Stromal cell of bone marrow (primary cell): ENCODE measurements at regions not wholly inside any gene's neighbourhood (a gene's known extent, or its start where the extent isn't known, plus 50 kb on each side); places are given as distances from the start of the nearest gene placed in this dataset.
"Not testable (repeated sequence)": the region's sequence is repeated elsewhere in the genome, so short reads cannot be mapped to it uniquely, and the experiment has no call there.

Experiments
- DNase-seq: peaks from one replicate; pipeline ENCODE4 v3.0.0-alpha.2; 2012; ENCODE audit warnings: low read depth

- DNase-seq = no peak
These were observed 208.5 kb upstream of the E2F7 start for GRCh38 chr12:77273898-77274297.

- DNase-seq = peak; percentile 28
These were observed 191.6 kb upstream of the E2F7 start for GRCh38 chr12:77256956-77257355.

- no peak for DNase-seq
These were observed 188.0 kb upstream of the E2F7 start for GRCh38 chr12:77253321-77253720.

GRCh38 chr12:77251799-77252198 lies 186.4 kb upstream of the E2F7 start:
- no peak for DNase-seq

GRCh38 chr12:77249892-77250291 lies 184.5 kb upstream of the E2F7 start:
- no peak for DNase-seq

- no peak for DNase-seq
These were observed 182.7 kb upstream of the E2F7 start for GRCh38 chr12:77248036-77248435.

- DNase-seq = no peak
These were observed 182.2 kb upstream of the E2F7 start for GRCh38 chr12:77247542-77247941.

- DNase-seq = no peak
These were observed 178.0 kb upstream of the E2F7 start for GRCh38 chr12:77243345-77243744.

- no peak for DNase-seq
These were observed 174.2 kb upstream of the E2F7 start for GRCh38 chr12:77239617-77240016.

GRCh38 chr12:77238335-77238734 lies 173.0 kb upstream of the E2F7 start:
- DNase-seq = no peak

- DNase-seq = no peak
These were observed 172.5 kb upstream of the E2F7 start for GRCh38 chr12:77237896-77238295.

- no peak for DNase-seq
These were observed 170.7 kb upstream of the E2F7 start for GRCh38 chr12:77236066-77236465.

- DNase-seq = no peak
These were observed 166.7 kb upstream of the E2F7 start for GRCh38 chr12:77232045-77232444.

- peak; percentile 72 for DNase-seq
These were observed 166.1 kb upstream of the E2F7 start for GRCh38 chr12:77231501-77231918.

GRCh38 chr12:77229640-77230442 lies 164.5 kb upstream of the E2F7 start:
- peak; percentile 55 for DNase-seq

- no peak for DNase-seq
These were observed 163.0 kb upstream of the E2F7 start for GRCh38 chr12:77228376-77228775.

- DNase-seq = no peak
These were observed 161.0 kb upstream of the E2F7 start for GRCh38 chr12:77226368-77226767.

GRCh38 chr12:77225373-77225772 lies 160.0 kb upstream of the E2F7 start:
- no peak for DNase-seq

GRCh38 chr12:77224346-77224745 lies 159.0 kb upstream of the E2F7 start:
- no peak for DNase-seq

GRCh38 chr12:77222336-77222735 lies 157.0 kb upstream of the E2F7 start:
- DNase-seq = no peak

GRCh38 chr12:77220586-77220985 lies 155.2 kb upstream of the E2F7 start:
- no peak for DNase-seq

GRCh38 chr12:77218278-77218677 lies 152.9 kb upstream of the E2F7 start:
- DNase-seq = no peak

- not testable (repeated sequence) for DNase-seq
These were observed 150.8 kb upstream of the E2F7 start for GRCh38 chr12:77216136-77216535.

GRCh38 chr12:77214136-77214535 lies 148.8 kb upstream of the E2F7 start:
- no peak for DNase-seq
